ENCODE measurements at regions not wholly inside any gene's neighbourhood (a gene's known extent, or its start where the extent isn't known, plus 50 kb on each side); places are given as distances from the start of the nearest gene placed in this dataset.

DNA sequence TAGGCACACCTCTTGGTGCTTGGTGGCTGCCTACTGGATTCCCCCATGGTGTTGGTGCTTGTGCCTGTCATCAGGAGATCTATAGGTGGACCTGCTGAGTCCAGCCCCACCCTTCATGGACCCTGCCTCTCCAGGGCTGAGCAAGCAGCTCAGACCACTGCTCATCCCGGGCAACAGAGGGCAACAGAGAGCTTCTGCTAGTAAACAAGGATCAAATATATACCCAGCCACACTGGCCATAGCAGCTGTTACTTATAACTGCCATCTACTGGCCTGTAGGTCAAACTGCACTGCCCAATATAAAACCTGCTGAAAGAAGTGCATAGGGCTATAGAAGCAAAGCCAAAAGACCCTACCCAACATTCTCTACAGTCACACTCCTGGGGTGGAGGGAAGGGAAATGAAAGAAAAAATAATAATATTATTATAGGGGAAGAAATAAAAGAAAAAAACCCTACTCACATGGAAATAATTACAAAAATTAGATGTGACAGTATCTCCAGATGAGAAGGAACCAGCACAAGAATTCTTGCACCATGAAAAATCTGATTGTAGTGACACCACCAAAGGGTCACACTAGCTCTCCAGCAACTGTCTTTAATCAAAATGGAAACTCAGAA lies 54.9 kb upstream of the ZNF800 start:
- Histone ChIP-seq H3K4me3 (no peak overlapping the region), H3K4me1 (ENCODE audit: low read depth) (no peaks in the 10 kb centered on the region), H3K27ac (no peak overlapping the region), H3K27me3 (no peaks in the 10 kb centered on the region), H3K36me3 (no peaks in the 10 kb centered on the region), H3K9me3 (ENCODE audit: low read depth) (no peaks in the 10 kb centered on the region)
- peak; percentile 10 to 42 for DNase-seq (ENCODE audit: low read depth in 1 of 2, low spot score in 1 of 2)
- TF ChIP-seq, protein P1, sequence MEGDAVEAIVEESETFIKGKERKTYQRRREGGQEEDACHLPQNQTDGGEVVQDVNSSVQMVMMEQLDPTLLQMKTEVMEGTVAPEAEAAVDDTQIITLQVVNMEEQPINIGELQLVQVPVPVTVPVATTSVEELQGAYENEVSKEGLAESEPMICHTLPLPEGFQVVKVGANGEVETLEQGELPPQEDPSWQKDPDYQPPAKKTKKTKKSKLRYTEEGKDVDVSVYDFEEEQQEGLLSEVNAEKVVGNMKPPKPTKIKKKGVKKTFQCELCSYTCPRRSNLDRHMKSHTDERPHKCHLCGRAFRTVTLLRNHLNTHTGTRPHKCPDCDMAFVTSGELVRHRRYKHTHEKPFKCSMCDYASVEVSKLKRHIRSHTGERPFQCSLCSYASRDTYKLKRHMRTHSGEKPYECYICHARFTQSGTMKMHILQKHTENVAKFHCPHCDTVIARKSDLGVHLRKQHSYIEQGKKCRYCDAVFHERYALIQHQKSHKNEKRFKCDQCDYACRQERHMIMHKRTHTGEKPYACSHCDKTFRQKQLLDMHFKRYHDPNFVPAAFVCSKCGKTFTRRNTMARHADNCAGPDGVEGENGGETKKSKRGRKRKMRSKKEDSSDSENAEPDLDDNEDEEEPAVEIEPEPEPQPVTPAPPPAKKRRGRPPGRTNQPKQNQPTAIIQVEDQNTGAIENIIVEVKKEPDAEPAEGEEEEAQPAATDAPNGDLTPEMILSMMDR (IDR thresholded peaks at IDR 0.05; ENCODE audit: low read depth, low read length) = peak; percentile 43

DNA sequence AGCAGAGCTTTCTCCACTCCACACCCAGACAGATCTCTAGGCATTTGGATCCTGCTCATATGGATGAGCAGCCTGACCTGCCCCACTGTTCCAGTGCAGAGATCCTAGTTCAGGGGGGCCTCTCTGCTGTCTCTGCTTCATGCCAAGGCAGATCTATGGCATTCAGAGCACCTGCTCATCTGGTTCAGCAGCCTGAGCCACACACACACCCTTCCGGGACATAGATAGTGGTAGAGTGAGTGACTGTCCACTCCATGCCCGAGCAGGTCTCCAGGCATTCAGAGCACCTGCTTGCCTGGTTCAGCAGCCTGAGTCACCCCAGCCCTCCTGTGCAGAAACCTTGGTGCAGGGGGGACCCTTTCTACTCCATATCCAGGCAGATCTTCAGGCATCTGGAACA lies 54.3 kb upstream of the ZNF800 start:
- TF ChIP-seq, protein P1 (IDR thresholded peaks at IDR 0.05; ENCODE audit: low read depth, low read length) = no peak
- Histone ChIP-seq H3K27me3 (no peaks in the 10 kb centered on the region), H3K27ac (no peak overlapping the region), H3K4me1 (ENCODE audit: low read depth) (no peaks in the 10 kb centered on the region), H3K36me3 (no peaks in the 10 kb centered on the region), H3K9me3 (ENCODE audit: low read depth) (no peaks in the 10 kb centered on the region), H3K4me3 (no peak overlapping the region)
- DNase-seq (ENCODE audit: low read depth in 1 of 2, low spot score in 1 of 2) = peak in 1 of 2 donors; percentile 1
